Sigmoid colon (tissue), 6 donors: ENCODE measurements at regions not wholly inside any gene's neighbourhood (a gene's known extent, or its start where the extent isn't known, plus 50 kb on each side); places are given as distances from the start of the nearest gene placed in this dataset.

Experiments used
- DNase-seq: peaks from one replicate; pipeline ENCODE4 v3.0.0-alpha.2; 2019
- H3K27ac ChIP-seq, 4 donors: fragments of 200-600 bp; sonication (generic); one replicate each; pipeline ENCODE4 v1.5.1; 2016 to 2019; ENCODE audit warnings: mild to moderate bottlenecking in 1 of 4
- H3K27me3 ChIP-seq, 3 donors: fragments of 200-600 bp; sonication (generic); one replicate each; pipeline ENCODE4 v1.5.1; 2019; ENCODE audit warnings: mild to moderate bottlenecking in 1 of 3
- H3K36me3 ChIP-seq, 4 donors: fragments of 200-600 bp; sonication (generic); one replicate each; pipeline ENCODE4 v1.5.1; 2016 to 2019
- H3K4me1 ChIP-seq, 4 donors: fragments of 200-600 bp; sonication (generic); one replicate each; pipeline ENCODE4 v1.5.1; 2017 to 2019
- H3K4me3 ChIP-seq, 4 donors: fragments of 200-600 bp; sonication (generic); one replicate each; pipeline ENCODE4 v1.5.1; 2017 to 2019; ENCODE audit warnings: mild to moderate bottlenecking in 2 of 4, moderate library complexity in 1 of 4
- H3K9me3 ChIP-seq, 4 donors: fragments of 200-600 bp in 3 of 4; sonication (generic) in 3 of 4; one replicate each; pipeline versions ENCODE4 v1.5.1 to v1.6.1; 2013 to 2019
- EP300 ChIP-seq, 4 donors: sonication (generic); formaldehyde crosslinking; IDR thresholded peaks; one replicate each; pipeline ENCODE4 v1.6.1; 2017; ENCODE audit warnings: antibody characterized with exemption in 4 of 4
- POLR2A ChIP-seq, 2 donors: fragments of 450-650 bp; IDR thresholded peaks; one replicate each; pipeline ENCODE4 v1.6.1; 2016; ENCODE audit warnings: antibody characterized with exemption in 2 of 2, mild to moderate bottlenecking in 2 of 2, moderate library complexity in 2 of 2
- POLR2AphosphoS5 ChIP-seq, 4 donors: sonication (generic); formaldehyde crosslinking; IDR thresholded peaks; one replicate each; pipeline ENCODE4 v1.6.1; 2017; ENCODE audit warnings: antibody characterized with exemption in 4 of 4
- WGBS, 2 donors: extraction: QIAGEN DNeasy Blood & Tissue Kit; methylation state at CpG; one replicate each; pipeline ENCODE4 v1.1.7; 2013; 5-methylcytosine and 5-hydroxymethylcytosine counted together
- intact Hi-C: fragments of 100-400 bp; cut with DNase I; formaldehyde crosslinking; loops from one replicate; pipeline ENCODE4 v1.15.1; 2023
- TF ChIP-seq, protein P1 (sequence below), 4 experiments: fragments of 450-650 bp in 3 of 4; fragments of 200-600 bp in 1 of 4; IDR thresholded peaks; one replicate each; pipeline ENCODE4 v1.5.1; 2016 to 2019; ENCODE audit warnings: antibody characterized with exemption in 4 of 4, mild to moderate bottlenecking in 3 of 4, moderate library complexity in 2 of 4
- donor health status: healthy with polysubstance abuse.
- donor health status: healthy.

DNA sequence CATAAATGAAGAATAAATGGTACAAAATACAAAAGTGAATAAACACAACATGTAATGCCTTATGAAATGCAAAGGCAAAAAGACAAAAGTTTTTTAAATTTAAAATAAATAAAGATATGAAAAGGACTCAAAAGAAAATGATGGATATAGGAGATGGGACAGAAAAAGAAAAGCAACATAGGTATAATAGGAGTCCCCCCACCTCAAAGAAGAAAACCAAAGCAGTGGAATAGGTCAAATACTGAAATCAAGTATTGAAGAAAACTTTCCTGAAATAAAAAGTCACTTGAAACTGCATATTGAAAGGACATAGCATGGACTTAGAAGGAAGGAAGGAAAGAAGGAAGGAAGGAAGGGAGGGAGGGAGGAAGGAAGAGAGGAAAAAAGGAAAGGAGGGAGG, 110.0 kb upstream of the FAM204A start:
- Histone ChIP-seq H3K36me3 (no peaks in the 10 kb centered on the region), H3K9me3 (no peaks in the 10 kb centered on the region), H3K4me3 (no peak overlapping the region), H3K4me1 (no peaks in the 10 kb centered on the region), H3K27me3 (peaks cover 0 to 9% (median 0%) of the 10 kb centered on the region in 3 donors), H3K27ac (no peak overlapping the region)
- DNase-seq, result no peak
- TF ChIP-seq EP300 (IDR thresholded peaks at IDR 0.05) (no peak), POLR2A (IDR thresholded peaks at IDR 0.05) (no peak), POLR2AphosphoS5 (IDR thresholded peaks at IDR 0.05) (no peak)
- TF ChIP-seq, protein P1, sequence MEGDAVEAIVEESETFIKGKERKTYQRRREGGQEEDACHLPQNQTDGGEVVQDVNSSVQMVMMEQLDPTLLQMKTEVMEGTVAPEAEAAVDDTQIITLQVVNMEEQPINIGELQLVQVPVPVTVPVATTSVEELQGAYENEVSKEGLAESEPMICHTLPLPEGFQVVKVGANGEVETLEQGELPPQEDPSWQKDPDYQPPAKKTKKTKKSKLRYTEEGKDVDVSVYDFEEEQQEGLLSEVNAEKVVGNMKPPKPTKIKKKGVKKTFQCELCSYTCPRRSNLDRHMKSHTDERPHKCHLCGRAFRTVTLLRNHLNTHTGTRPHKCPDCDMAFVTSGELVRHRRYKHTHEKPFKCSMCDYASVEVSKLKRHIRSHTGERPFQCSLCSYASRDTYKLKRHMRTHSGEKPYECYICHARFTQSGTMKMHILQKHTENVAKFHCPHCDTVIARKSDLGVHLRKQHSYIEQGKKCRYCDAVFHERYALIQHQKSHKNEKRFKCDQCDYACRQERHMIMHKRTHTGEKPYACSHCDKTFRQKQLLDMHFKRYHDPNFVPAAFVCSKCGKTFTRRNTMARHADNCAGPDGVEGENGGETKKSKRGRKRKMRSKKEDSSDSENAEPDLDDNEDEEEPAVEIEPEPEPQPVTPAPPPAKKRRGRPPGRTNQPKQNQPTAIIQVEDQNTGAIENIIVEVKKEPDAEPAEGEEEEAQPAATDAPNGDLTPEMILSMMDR (IDR thresholded peaks at IDR 0.05), result no peak
- intact Hi-C loops, result no loop called here

DNA sequence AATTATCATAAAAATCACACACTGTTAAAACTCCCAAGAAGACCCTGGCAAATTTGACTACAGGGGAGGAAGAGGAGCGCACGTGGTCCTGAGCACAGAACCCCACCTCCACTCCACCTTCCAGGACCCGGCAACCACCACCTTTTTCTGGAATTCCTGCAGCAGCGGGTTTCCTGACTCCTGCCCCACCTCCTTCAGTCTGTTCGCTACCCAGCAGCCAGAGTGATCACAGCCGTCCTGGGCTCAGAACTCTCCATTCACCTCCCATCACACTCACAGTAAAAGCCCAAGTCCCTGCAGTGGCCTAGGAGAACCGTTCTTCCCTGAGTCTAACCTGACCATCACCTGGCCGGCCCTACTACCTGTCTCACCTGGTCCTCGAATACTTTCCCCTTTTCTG, 107.4 kb upstream of the FAM204A start:
- TF ChIP-seq, protein P1 (IDR thresholded peaks at IDR 0.05), result no peak
- Histone ChIP-seq H3K27ac (no peak overlapping the region), H3K4me1 (no peaks in the 10 kb centered on the region), H3K4me3 (no peak overlapping the region), H3K27me3 (peaks cover 0 to 9% (median 0%) of the 10 kb centered on the region in 3 donors), H3K36me3 (no peaks in the 10 kb centered on the region), H3K9me3 (no peaks in the 10 kb centered on the region)
- no peak for DNase-seq
- intact Hi-C loops, result no loop called here
- WGBS, 2 donors, result 66 to 70% methylated on average over 9 of the region's 9 CpGs

DNA sequence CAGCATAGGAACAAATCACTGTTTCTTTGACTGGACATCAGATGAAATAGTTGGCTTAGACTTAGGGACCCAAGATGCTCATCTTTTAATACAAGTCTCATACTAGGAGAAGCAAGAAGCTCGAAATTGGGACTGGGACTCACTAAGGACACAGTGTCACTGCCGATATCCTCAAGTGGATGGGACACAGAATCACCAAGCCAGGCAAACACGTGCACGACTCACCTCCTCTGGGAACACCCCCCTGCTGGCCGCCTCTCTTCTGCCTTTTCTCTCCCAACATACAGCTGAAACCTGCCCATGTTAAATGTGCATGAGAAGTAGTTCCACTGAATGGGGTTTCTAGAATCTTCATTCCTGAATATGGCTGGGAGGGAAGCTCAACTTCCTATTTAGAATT, 106.6 kb upstream of the FAM204A start:
- Histone ChIP-seq H3K27me3 (peaks cover 0 to 9% (median 0%) of the 10 kb centered on the region in 3 donors), H3K27ac (no peak overlapping the region), H3K4me3 (no peak overlapping the region), H3K36me3 (no peaks in the 10 kb centered on the region), H3K4me1 (no peaks in the 10 kb centered on the region), H3K9me3 (no peaks in the 10 kb centered on the region)
- DNase-seq, result no peak
- 74 to 85% methylated on average over 5 of the region's 5 CpGs for WGBS, 2 donors
- intact Hi-C loops, result no loop called here
- no peak for TF ChIP-seq POLR2AphosphoS5 (IDR thresholded peaks at IDR 0.05)
- no peak for TF ChIP-seq EP300 (IDR thresholded peaks at IDR 0.05)
- TF ChIP-seq, protein P1 (IDR thresholded peaks at IDR 0.05), result no peak
- no peak for TF ChIP-seq POLR2A (IDR thresholded peaks at IDR 0.05)

DNA sequence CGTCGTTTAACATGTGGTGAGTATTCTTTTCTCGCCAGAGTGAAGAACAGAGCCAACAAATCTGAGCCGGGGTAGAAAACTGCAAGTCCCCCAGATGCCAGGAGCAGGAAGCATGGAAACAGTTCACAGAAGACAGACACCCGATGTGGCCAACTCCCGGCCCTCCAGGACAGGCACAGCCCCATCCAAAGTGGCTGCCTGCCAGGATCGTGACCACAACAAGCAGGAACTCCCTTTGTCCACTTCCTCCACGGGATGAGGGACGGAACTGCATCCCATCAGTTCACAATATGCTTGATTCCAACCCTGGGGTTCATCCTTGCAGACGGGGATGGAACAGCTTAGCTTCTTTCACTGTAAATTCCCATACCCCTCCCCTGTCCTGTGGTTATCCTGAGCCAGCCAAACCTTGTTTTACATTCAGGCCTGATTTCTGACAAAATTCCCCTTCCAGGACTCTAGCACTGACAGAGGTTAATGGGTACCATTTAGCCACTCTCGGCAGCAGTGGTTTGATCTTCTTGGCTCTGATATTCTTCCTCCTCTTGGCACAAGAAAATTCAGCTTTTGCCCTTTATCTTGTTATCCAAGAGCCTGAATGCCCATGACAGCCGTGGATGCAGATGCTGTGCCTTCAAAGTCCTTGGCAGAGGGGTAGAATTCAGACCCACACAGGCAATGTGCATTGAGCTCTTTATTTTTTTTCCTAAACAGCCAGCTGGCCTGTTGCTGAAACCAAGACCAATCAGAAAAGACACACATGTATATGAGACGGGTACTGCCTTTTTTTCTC, 105.5 kb upstream of the FAM204A start:
- intact Hi-C loops, result no loop called here
- no peaks in the 10 kb centered on the region for H3K9me3 ChIP-seq
- H3K4me1 ChIP-seq, result no peaks in the 10 kb centered on the region
- DNase-seq, result peak; percentile 77
- 38 to 58% methylated on average over 13 of the region's 13 CpGs for WGBS, 2 donors
- H3K27ac ChIP-seq, result no peak overlapping the region
- no peak overlapping the region for H3K4me3 ChIP-seq
- H3K36me3 ChIP-seq, result no peaks in the 10 kb centered on the region
- TF ChIP-seq EP300 (IDR thresholded peaks at IDR 0.05) (no peak), POLR2AphosphoS5 (IDR thresholded peaks at IDR 0.05) (no peak), POLR2A (IDR thresholded peaks at IDR 0.05) (no peak)
- TF ChIP-seq, protein P1 (IDR thresholded peaks at IDR 0.05), result no peak
- peaks cover 0 to 9% (median 0%) of the 10 kb centered on the region in 3 donors for H3K27me3 ChIP-seq

DNA sequence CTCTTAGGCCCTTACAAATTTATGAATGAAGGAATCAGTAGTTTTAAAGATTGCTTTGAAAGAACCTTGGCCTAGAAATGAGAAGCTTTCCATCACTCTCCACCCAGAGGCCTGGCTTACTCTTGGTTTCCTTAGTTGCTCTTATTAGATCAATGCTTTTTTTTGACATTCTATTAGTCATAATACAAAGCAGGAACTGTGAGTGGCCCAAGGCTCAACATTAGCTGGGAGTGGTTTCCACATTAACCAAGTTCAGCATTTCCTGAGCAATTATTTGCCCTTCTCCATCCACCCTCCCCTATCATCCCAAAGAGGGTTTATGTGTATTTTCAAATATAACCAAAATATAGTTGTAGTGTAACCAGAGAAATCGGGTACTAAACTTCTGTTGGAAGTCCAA, 103.4 kb upstream of the FAM204A start:
- 84 to 88% methylated on average over 1 of the region's 1 CpG for WGBS, 2 donors
- Histone ChIP-seq H3K4me1 (no peaks in the 10 kb centered on the region), H3K9me3 (no peaks in the 10 kb centered on the region), H3K4me3 (no peak overlapping the region), H3K36me3 (no peaks in the 10 kb centered on the region), H3K27me3 (peaks cover 0 to 9% (median 0%) of the 10 kb centered on the region in 3 donors), H3K27ac (no peak overlapping the region)
- no peak for DNase-seq
- intact Hi-C loops, result no loop called here
- no peak for TF ChIP-seq POLR2A (IDR thresholded peaks at IDR 0.05)
- TF ChIP-seq EP300 (IDR thresholded peaks at IDR 0.05), result no peak
- TF ChIP-seq, protein P1 (IDR thresholded peaks at IDR 0.05), result no peak
- no peak for TF ChIP-seq POLR2AphosphoS5 (IDR thresholded peaks at IDR 0.05)
